ENCODE measurements at regions not wholly inside any gene's neighbourhood (a gene's known extent, or its start where the extent isn't known, plus 50 kb on each side); places are given as distances from the start of the nearest gene placed in this dataset.
"Not testable (repeated sequence)": the region's sequence is repeated elsewhere in the genome, so short reads cannot be mapped to it uniquely, and the experiment has no call there.

DNA sequence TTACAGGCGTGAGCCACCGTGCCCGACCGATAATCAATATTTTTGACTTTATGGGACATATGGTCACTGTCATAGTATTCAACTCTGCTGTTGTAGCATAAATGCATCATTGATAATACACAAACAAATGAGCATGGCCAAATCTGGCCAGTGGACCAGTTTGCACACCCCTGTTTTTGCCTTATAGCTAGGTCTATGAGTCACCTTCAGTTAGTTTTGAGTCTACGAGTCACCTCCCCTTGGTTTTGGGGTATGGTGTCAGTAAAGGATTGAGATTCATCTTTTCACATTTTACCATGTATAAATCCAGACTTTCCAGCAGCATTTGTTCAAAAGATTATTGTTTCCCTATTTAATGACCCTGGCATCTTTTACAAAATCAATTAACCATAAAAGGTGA, 362.5 kb upstream of the NRP1 start:
- no peak for DNase-seq
- Histone ChIP-seq H3K27me3 (ENCODE audit: control insufficient read depth, insufficient read depth, low read length) (no peaks in the 10 kb centered on the region), H3K36me3 (replicated peaks; ENCODE audit: control insufficient read depth, insufficient read depth, low read length) (no peaks in the 10 kb centered on the region), H3K4me3 (ENCODE audit: insufficient read depth, low read depth, low read length) (no peak overlapping the region)

DNA sequence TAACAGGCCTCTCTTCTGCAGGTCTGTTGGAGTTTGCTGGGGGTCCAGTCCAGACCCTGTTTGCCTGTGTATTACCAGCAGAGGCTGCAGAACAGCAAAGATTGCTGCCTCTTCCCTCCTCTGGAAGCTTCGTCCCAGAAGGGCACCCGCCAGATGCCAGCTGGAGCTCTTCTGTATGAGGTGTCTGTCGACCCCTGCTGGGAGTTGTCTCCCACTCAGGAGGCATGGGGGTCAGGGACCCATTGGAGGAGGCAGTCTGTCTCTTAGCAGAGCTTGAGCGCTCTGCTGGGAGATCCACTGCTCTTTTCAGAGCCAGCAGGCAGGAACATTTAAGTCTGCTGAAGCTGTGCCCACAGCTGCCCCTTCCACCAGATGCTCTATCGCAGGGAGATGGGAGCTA, 361.1 kb upstream of the NRP1 start:
- Histone ChIP-seq H3K4me3 (ENCODE audit: insufficient read depth, low read depth, low read length) (no peak overlapping the region), H3K27me3 (ENCODE audit: control insufficient read depth, insufficient read depth, low read length) (no peaks in the 10 kb centered on the region), H3K36me3 (replicated peaks; ENCODE audit: control insufficient read depth, insufficient read depth, low read length) (no peaks in the 10 kb centered on the region)
- DNase-seq: no peak

DNA sequence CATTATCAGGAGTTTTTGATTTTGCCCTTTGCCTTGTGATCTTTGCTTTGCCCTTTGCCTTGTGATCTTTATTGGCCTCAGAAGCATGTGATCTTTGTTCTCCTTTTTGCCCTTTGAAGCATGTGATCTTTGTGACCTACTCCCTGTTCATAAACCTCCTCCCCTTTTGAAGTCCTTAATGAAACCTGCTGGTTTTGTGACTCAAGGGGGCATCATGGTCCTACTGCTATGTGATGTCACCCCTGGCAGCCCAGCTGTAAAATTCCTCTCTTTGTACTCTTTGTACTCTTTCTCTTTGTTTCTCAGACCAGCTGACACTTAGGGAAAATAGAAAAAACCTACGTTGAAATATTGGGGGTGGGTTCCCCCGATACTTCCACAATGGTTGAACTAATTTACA, 356.1 kb upstream of the NRP1 start:
- H3K4me3 ChIP-seq (ENCODE audit: insufficient read depth, low read depth, low read length); H3K36me3 ChIP-seq (replicated peaks; ENCODE audit: control insufficient read depth, insufficient read depth, low read length); DNase-seq; H3K27me3 ChIP-seq (ENCODE audit: control insufficient read depth, insufficient read depth, low read length): not testable (repeated sequence)

DNA sequence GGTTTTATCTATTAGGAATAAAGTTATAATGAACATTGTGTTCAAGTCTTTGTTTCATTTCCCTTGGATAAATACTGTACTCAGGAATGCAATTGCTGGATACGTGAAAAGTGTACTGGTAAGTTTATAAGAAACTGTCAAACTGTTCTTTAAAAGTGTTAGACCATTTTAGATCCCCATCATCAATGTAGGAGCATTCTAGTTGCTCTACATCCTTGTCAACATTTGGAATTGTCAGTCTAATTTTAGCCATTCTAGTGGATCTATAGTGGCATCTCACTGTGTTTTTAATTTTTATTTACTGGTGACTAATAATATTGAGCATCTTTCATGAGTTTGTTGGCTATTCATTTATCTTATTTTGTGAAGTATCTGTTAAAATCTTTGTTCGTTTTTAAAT, 354.0 kb upstream of the NRP1 start:
- H3K4me3 ChIP-seq (ENCODE audit: insufficient read depth, low read depth, low read length): no peak overlapping the region
- H3K27me3 ChIP-seq (ENCODE audit: control insufficient read depth, insufficient read depth, low read length): no peaks in the 10 kb centered on the region
- no peaks in the 10 kb centered on the region for H3K36me3 ChIP-seq (replicated peaks; ENCODE audit: control insufficient read depth, insufficient read depth, low read length)
- DNase-seq: no peak

DNA sequence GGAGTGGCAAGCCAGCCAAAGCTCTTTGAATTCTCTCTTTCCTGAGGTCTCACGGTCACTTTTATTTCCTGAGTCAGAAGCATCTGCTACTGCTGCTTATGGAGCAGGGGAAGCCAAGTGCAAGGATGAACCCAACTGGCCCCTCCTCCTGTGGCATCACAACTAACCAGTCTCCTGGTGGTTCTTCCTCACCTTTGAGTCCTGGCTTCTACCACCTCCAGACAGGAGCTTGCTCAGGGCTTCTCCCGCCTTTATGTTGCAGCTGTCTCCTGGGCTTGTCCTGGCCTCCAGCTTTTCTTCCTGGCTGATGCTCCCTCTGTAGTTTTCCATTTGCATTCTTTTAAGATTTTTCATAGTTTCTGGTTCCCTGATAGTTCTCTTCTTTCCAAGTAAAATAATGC, 349.7 kb upstream of the NRP1 start:
- Histone ChIP-seq H3K36me3 (replicated peaks; ENCODE audit: control insufficient read depth, insufficient read depth, low read length) (no peaks in the 10 kb centered on the region), H3K4me3 (ENCODE audit: insufficient read depth, low read depth, low read length) (no peak overlapping the region), H3K27me3 (ENCODE audit: control insufficient read depth, insufficient read depth, low read length) (no peaks in the 10 kb centered on the region)
- DNase-seq: no peak

DNA sequence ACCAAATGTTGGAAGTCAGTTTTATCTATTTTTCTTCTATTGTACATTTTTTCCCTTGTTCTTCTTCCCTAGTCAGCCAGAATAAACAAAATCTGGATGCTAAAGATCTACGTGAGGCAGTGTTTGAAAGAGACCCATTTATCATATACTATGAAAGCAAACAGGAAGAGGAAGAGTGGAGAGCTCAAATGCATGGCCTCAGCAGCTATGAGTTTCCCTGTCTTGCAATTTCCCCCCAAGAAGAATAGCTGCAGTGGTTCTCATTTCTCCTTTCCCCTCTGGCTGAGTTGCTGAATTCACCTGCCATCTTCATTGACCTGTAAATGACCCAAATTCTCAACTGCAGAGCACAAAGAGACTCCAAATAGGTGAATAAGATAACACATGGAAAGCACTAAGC, 347.1 kb upstream of the NRP1 start:
- H3K27me3 ChIP-seq (ENCODE audit: control insufficient read depth, insufficient read depth, low read length): no peaks in the 10 kb centered on the region
- DNase-seq: no peak

DNA sequence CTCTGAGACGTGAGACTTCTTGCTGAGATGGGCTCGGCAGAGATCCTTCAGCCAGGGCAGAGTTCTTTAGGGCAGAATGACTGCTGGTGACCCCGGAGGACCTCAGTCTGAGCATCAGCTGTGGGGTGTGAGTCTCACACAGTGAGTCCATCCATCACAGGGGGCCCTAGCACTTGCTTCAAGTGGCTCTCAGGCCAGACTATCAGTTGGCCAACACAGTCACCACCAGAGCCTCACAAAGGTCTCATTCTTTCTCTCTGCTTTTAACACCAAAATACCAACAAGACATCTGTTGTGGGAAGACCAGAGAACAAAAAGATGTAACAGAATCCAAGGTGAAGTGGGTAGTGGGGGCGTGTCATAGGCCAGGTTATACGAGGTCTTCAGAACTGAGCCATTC, 345.6 kb upstream of the NRP1 start:
- Histone ChIP-seq H3K27me3 (ENCODE audit: control insufficient read depth, insufficient read depth, low read length) (no peaks in the 10 kb centered on the region), H3K36me3 (replicated peaks; ENCODE audit: control insufficient read depth, insufficient read depth, low read length) (no peaks in the 10 kb centered on the region), H3K4me3 (ENCODE audit: insufficient read depth, low read depth, low read length) (no peak overlapping the region)
- no peak for DNase-seq

More for the DNA sequence above, 347.1 kb upstream of the NRP1 start:
- H3K4me3 ChIP-seq (ENCODE audit: insufficient read depth, low read depth, low read length): no peak overlapping the region
- no peaks in the 10 kb centered on the region for H3K36me3 ChIP-seq (replicated peaks; ENCODE audit: control insufficient read depth, insufficient read depth, low read length)

DNA sequence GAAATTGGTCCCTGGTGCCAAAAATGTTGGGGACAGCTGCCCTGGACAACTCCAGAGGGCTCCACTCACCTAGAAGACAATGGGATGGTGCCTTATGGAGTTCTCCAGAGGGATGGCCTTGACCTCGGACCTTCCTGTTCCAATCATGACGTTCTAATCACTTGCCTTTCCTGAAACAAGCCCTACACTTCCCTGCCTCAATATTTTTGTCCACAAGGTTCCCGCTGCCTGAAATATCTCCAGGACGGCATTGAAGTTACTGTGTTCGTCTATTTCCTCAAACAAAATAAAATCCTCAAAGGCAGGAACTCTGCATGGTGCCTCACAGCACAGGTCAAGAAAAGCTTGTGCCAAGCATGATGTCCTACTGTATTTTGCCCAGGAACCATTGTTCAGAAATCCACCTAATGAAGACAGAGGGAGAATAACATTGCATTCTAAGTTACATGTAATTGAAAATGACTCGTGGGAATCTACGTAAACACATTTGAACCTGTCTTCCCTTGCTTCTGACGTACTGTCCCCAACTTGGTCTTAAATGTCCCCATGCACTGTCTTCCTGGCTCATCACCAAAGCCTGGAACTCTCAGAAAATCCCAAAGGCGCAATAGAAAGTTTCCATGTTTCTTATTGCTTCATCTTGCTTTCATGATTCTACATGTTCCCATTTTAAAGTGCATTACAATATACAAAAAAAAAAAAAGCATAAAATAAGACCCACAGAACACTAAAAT, 342.3 kb upstream of the NRP1 start:
- H3K36me3 ChIP-seq (replicated peaks; ENCODE audit: control insufficient read depth, insufficient read depth, low read length): no peaks in the 10 kb centered on the region
- no peak for DNase-seq
- no peak overlapping the region for H3K4me3 ChIP-seq (ENCODE audit: insufficient read depth, low read depth, low read length)
- no peaks in the 10 kb centered on the region for H3K27me3 ChIP-seq (ENCODE audit: control insufficient read depth, insufficient read depth, low read length)

DNA sequence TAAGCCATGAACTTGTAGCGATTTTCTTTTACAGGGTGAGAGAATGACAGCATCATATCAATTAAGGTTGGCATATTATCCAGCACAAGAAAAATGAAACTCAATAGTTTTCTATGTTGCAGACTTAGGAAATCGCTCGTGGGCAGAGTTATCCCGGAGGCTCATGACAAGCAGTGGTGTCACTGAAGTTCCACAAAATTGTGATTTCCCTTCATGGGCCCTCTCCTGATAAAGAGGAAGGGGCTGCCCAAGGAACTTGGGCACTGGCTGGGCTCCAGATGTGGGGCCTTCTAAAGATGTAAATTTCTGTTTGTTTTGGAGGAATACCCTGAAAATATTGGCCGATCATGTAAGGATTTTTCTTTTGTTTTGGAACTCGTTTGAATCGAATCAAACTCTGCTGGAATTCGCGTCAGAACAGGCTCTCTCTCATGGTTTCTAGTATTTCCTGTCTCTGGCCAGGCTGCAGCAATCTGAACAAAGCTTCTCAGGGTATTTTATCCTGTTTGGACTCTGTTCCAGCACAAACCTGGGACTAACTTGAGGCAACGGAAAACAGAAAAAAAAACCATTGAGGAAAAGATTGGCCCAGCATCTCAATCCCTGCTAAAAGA, 340.6 kb upstream of the NRP1 start:
- no peaks in the 10 kb centered on the region for H3K36me3 ChIP-seq (replicated peaks; ENCODE audit: control insufficient read depth, insufficient read depth, low read length)
- H3K27me3 ChIP-seq (ENCODE audit: control insufficient read depth, insufficient read depth, low read length): no peaks in the 10 kb centered on the region
- DNase-seq: no peak
- H3K4me3 ChIP-seq (ENCODE audit: insufficient read depth, low read depth, low read length): no peak overlapping the region

DNA sequence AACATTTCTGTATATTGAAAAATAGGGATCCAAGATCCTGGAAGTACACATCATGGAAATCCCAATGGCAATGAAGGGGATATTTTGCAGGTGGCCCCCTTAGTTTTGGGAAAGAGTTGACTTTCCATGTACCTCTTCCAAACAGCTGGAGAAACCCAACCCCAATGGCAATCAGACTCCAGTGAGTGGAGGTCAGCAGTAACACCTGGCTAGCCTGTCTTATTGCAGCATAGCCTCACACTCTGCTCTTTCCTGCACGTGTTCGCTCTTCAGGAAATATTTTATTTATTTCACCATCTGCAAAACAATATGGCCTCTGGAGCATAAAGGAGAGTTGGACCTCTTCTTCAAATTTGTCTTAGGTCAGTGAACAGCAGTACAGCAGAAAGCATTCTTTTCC, 340.0 kb upstream of the NRP1 start:
- DNase-seq: no peak
- H3K27me3 ChIP-seq (ENCODE audit: control insufficient read depth, insufficient read depth, low read length): no peaks in the 10 kb centered on the region
- H3K36me3 ChIP-seq (replicated peaks; ENCODE audit: control insufficient read depth, insufficient read depth, low read length): no peaks in the 10 kb centered on the region
- no peak overlapping the region for H3K4me3 ChIP-seq (ENCODE audit: insufficient read depth, low read depth, low read length)

DNA sequence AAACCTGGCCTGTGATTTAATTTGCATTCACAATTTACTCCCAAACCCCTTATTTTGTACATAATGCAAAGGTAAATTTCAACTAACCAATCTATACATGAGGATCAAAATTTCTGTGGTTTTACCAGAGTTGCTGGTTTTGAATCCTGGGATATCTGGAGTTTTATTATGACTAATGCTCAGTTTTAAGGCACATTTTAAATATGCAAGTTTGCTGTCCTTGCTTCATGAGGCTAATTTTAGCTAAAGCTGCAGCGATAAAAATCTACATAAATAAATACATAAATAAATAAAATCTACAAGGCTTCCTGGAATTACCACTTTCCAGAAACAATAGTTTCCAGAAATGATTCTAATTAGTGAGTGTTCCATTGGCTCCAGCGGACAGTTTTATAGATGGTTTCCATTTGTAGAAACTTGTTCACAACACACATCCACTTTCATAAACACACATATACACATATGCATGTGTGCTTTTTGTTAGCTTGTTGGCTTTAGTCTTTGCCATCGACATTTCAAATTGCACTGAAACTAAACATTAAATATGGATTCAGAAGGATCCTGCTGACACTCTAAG, 339.5 kb upstream of the NRP1 start:
- no peaks in the 10 kb centered on the region for H3K27me3 ChIP-seq (ENCODE audit: control insufficient read depth, insufficient read depth, low read length)
- no peak overlapping the region for H3K4me3 ChIP-seq (ENCODE audit: insufficient read depth, low read depth, low read length)
- H3K36me3 ChIP-seq (replicated peaks; ENCODE audit: control insufficient read depth, insufficient read depth, low read length): no peaks in the 10 kb centered on the region
- DNase-seq: no peak

DNA sequence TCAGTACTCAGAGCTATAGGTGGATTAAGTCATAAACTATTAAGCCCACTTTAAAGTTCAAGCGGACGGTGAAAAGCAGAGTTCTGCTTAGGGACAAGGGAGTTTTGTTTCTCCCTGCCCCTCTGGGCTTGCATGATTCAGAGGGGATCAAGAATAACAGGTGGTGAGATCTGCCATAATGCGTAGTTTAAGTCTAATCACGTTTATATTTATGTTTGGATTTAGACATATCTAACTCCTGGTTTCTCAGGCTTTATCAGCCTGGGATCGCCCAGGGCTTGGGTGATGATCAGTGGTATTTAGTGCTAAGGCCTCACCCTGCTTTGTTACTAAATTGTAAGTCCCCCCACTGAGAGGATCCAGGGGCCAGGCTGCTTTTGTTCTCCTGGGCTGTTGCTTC, 335.4 kb upstream of the NRP1 start:
- H3K4me3 ChIP-seq (ENCODE audit: insufficient read depth, low read depth, low read length): no peak overlapping the region
- no peak for DNase-seq
- H3K27me3 ChIP-seq (ENCODE audit: control insufficient read depth, insufficient read depth, low read length): no peaks in the 10 kb centered on the region
- no peaks in the 10 kb centered on the region for H3K36me3 ChIP-seq (replicated peaks; ENCODE audit: control insufficient read depth, insufficient read depth, low read length)

DNA sequence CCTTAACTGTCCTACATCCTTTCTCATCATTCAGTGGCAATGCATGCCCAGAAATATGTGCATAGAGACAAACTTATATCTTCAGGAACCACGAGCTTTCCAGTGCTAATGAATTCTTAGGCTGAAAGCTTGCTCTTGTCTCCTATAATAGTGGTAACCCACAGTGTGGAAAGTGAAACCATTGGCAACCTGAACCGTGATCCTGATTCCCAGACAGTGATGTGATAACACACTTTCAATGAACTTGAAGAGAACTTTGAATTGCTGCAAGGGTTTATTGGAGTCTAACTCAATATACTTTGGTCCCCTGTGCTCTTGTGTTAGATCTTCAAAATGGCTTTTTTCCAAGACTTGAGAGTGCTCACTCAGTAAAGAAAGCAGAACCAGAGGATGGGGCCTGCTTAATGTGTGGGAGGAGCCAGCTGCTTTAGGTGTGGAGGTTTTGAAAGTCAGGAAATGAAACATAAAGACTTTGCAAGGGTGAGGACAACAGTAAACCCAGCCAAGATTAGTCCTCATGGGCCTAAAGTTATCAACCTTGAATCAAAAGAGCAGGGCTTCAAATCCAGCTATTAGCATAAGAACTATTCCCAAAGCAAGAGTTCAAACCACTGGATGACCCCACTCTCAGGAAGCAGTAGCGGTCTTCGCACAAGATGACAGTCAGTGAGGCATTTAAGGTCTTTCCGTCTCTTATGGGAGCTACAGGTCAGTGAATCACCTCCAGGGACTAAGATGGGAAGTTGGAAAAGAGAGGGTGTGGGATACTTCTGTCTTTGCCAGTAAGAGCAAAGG, 332.4 kb upstream of the NRP1 start:
- Histone ChIP-seq H3K27me3 (ENCODE audit: control insufficient read depth, insufficient read depth, low read length) (no peaks in the 10 kb centered on the region), H3K36me3 (replicated peaks; ENCODE audit: control insufficient read depth, insufficient read depth, low read length) (no peaks in the 10 kb centered on the region), H3K4me3 (ENCODE audit: insufficient read depth, low read depth, low read length) (no peak overlapping the region)
- DNase-seq: no peak

DNA sequence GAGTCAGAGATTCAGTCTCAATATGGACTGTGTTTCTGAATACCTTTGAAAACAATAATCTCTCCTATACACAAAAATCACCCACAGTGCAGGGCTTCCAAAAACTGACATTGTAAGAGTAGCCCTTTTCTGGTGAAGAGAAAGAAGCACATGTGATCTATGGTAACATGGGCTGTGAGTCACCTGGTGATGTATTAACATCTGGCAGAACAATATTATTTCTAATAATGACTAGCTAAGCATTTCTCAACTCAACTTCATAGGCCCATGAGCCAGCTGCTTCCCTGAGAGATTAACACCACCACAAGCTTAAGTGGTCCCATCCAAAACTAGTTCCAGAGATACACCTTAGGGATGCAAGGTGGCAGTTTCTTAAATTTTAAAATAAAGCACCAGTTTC, 331.0 kb upstream of the NRP1 start:
- no peak for DNase-seq
- Histone ChIP-seq H3K27me3 (ENCODE audit: control insufficient read depth, insufficient read depth, low read length) (no peaks in the 10 kb centered on the region), H3K4me3 (ENCODE audit: insufficient read depth, low read depth, low read length) (no peak overlapping the region), H3K36me3 (replicated peaks; ENCODE audit: control insufficient read depth, insufficient read depth, low read length) (no peaks in the 10 kb centered on the region)

DNA sequence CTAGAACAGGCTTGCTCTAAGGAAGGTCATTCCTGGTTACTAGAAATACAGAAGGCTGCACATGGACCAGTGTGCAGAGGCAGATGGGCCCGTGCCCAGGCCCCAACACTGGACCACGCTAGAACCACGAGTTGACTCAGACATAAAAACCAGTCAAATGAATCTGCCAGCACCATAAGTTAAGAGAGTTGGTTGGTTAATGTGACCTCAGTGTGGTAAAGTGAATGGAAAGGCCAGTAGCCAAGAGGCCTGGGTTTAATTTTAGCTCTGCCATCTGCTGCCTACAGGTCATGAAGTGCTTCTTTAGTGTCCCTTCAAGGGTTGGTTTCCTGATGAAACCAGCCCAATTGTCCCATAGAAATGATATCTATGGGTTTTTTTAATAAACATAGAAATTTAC, 329.6 kb upstream of the NRP1 start:
- DNase-seq: no peak
- Histone ChIP-seq H3K27me3 (ENCODE audit: control insufficient read depth, insufficient read depth, low read length) (no peaks in the 10 kb centered on the region), H3K36me3 (replicated peaks; ENCODE audit: control insufficient read depth, insufficient read depth, low read length) (no peaks in the 10 kb centered on the region), H3K4me3 (ENCODE audit: insufficient read depth, low read depth, low read length) (no peak overlapping the region)

Measured in H7 (cell line).